Uterus (tissue), 3 donors: ENCODE measurements at regions not wholly inside any gene's neighbourhood (a gene's known extent, or its start where the extent isn't known, plus 50 kb on each side); places are given as distances from the start of the nearest gene placed in this dataset.

Source experiments
- DNase-seq, 2 donors: peaks; one replicate each; pipeline ENCODE4 v3.0.0-alpha.2; 2019 to 2020
- H3K27ac ChIP-seq, 2 donors: fragments of 200-600 bp; sonication (generic); 1 replicate in 1 of 2; 2 replicates in 1 of 2; pipeline ENCODE4 v1.5.1; 2016 to 2018
- H3K27me3 ChIP-seq, 2 donors: fragments of 200-600 bp; sonication (generic); one replicate each; pipeline ENCODE4 v1.5.1; 2018 to 2019; ENCODE audit warnings: control low read depth in 1 of 2
- H3K36me3 ChIP-seq, 2 donors: fragments of 200-600 bp; sonication (generic); one replicate each; pipeline ENCODE4 v1.5.1; 2019; ENCODE audit warnings: control low read depth in 1 of 2
- H3K4me1 ChIP-seq, 2 donors: fragments of 200-600 bp; sonication (generic); one replicate each; pipeline ENCODE4 v1.5.1; 2018 to 2019; ENCODE audit warnings: control low read depth in 1 of 2
- H3K4me3 ChIP-seq, 2 donors: fragments of 200-600 bp; sonication (generic); 1 replicate in 1 of 2; 2 replicates in 1 of 2; pipeline ENCODE4 v1.5.1; 2018 to 2019; ENCODE audit warnings: mild to moderate bottlenecking in 1 of 2
- H3K9me3 ChIP-seq, 2 donors: fragments of 200-600 bp; sonication (generic); one replicate each; pipeline ENCODE4 v1.5.1; 2019; ENCODE audit warnings: control low read depth in 1 of 2
- POLR2A ChIP-seq, 2 donors: fragments of 450-650 bp; IDR thresholded peaks; one replicate each; pipeline ENCODE4 v1.6.1; 2016; ENCODE audit warnings: antibody characterized with exemption in 2 of 2, mild to moderate bottlenecking in 1 of 2, moderate library complexity in 1 of 2
- intact Hi-C: fragments of 100-400 bp; cut with DNase I; formaldehyde crosslinking; loops from one replicate; pipeline ENCODE4 v1.15.1; 2023; ENCODE audit warnings: low total_unique reads
- TF ChIP-seq, protein P1 (sequence below), 4 experiments: fragments of 200-600 bp in 2 of 4; fragments of 450-650 bp in 2 of 4; sonication (generic) in 2 of 4; IDR thresholded peaks; one replicate each; pipeline ENCODE4 v1.5.1; 2016 to 2019; ENCODE audit warnings: antibody characterized with exemption in 4 of 4, mild to moderate bottlenecking in 2 of 4, moderate library complexity in 1 of 4
- donor health status: DM: yes; HTN: yes; CAD: no.

DNA sequence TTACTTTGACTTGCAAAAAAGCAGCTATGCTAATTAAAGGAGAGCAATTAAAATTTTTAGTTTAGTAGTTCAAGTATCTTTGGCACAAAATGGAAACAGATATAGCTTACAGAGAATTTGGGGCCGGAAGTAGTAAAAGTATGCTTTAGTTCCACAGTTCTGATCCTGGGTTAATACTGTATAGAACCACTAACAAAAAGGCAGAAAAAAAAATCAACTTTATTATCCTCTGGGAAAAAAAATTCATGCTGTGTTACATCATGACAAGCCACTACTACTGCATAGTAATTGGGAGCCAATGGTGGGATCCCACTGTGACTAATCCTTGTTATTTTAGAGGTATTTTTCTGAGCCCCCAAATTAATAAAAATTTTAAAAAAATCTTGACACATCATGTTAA, 246.8 kb upstream of the PRDM9 start:
- Histone ChIP-seq H3K27ac (no peak overlapping the region), H3K36me3 (no peaks in the 10 kb centered on the region), H3K4me3 (no peak overlapping the region), H3K27me3 (no peaks in the 10 kb centered on the region), H3K4me1 (no peaks in the 10 kb centered on the region), H3K9me3 (no peaks in the 10 kb centered on the region)
- TF ChIP-seq, protein P1, sequence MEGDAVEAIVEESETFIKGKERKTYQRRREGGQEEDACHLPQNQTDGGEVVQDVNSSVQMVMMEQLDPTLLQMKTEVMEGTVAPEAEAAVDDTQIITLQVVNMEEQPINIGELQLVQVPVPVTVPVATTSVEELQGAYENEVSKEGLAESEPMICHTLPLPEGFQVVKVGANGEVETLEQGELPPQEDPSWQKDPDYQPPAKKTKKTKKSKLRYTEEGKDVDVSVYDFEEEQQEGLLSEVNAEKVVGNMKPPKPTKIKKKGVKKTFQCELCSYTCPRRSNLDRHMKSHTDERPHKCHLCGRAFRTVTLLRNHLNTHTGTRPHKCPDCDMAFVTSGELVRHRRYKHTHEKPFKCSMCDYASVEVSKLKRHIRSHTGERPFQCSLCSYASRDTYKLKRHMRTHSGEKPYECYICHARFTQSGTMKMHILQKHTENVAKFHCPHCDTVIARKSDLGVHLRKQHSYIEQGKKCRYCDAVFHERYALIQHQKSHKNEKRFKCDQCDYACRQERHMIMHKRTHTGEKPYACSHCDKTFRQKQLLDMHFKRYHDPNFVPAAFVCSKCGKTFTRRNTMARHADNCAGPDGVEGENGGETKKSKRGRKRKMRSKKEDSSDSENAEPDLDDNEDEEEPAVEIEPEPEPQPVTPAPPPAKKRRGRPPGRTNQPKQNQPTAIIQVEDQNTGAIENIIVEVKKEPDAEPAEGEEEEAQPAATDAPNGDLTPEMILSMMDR (IDR thresholded peaks at IDR 0.05), result no peak
- no peak for TF ChIP-seq POLR2A (IDR thresholded peaks at IDR 0.05)
- intact Hi-C loops, result no loop called here
- no peak for DNase-seq

DNA sequence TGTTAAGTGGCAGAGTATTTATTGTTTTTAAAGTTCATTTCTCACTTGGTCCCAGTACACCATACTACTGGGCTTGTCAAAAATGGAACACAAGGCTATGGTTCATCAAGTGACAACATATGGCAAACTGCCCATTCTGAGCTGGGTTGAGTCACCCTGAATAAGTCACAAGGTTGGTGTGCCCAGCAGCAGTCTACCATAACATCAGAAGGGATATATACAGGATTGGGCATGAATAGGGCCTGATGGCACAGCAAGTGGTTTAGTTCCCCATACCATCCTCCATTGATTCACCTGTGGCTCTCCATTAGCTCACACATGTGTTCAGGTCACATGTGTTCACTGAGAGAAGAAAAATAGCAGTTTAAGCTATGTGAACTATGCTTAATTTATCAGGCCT, 249.8 kb upstream of the PRDM9 start:
- Histone ChIP-seq H3K9me3 (no peaks in the 10 kb centered on the region), H3K27me3 (no peaks in the 10 kb centered on the region), H3K4me1 (no peaks in the 10 kb centered on the region), H3K36me3 (no peaks in the 10 kb centered on the region), H3K4me3 (no peak overlapping the region), H3K27ac (no peak overlapping the region)
- no peak for DNase-seq
- no peak for TF ChIP-seq POLR2A (IDR thresholded peaks at IDR 0.05)
- TF ChIP-seq, protein P1 (IDR thresholded peaks at IDR 0.05), result no peak
- intact Hi-C loops, result no loop called here

DNA sequence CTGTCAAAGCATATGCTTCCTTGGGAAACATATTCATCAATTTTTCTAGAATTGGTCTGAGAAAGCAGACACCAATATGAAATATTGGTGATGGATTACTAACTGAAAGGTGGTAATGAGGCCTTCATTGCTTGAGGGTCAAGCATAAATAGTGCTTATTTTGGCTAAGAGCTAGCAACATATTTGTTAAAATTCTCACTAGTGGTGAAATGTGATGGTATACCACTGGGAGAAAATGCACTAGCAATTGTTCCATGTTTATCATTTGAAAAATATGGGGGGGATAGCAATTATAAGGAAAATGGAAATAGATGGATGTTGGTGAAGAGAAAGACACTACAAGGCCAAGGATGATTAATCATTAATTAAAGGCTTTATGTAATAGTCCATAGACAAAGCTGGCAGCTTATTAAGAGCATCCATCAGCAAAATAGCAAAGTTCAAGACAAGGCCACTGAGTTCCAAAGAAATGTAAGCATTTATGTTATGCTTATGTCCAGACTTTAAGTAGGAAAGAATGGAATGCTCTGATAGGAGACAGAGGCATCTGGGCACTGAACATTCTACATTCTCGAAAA, 253.7 kb upstream of the PRDM9 start:
- Histone ChIP-seq H3K4me3 (no peak overlapping the region), H3K36me3 (no peaks in the 10 kb centered on the region), H3K9me3 (no peaks in the 10 kb centered on the region), H3K27me3 (no peaks in the 10 kb centered on the region), H3K4me1 (no peaks in the 10 kb centered on the region), H3K27ac (no peak overlapping the region)
- TF ChIP-seq, protein P1 (IDR thresholded peaks at IDR 0.05), result no peak
- intact Hi-C loops, result no loop called here
- DNase-seq, result no peak

DNA sequence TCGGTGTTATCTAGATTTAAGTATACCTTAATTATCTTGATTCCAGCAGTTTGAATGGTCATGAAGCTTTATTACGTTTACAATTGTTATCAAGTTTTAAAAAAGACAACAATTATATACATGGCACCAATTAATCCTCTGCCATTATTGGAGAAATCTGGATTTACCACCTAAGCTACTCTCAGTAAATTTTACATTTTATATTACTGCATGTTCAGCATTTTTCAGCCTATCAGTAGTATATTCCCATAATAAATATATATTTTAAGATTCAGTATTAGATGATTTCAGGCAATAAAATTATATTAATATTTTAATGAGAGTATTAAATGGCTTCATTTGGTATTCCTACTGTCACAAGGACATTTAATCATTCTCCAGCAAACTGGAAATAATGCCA, 264.5 kb upstream of the PRDM9 start:
- intact Hi-C loops, result no loop called here
- H3K27ac ChIP-seq, result no peak overlapping the region
- TF ChIP-seq, protein P1 (IDR thresholded peaks at IDR 0.05), result no peak
- TF ChIP-seq POLR2A (IDR thresholded peaks at IDR 0.05), result no peak

DNA sequence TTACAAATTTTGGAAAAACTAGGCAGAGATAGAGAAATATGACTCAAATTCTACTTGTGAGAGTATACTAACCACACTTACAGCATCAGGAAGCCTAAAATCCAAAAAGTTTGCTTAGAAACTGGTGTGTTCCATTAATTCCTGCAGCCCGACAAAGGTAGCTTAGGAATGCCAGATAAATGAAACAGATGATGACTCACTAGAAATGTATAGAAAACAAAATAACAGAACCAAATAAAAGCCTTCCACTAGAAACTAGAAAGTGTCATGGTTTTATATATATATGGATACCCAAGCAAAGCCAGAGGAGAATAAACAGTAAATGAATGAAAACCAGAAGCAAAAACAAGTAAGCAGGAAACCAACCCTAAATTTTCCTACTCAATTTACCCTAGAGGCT, 272.2 kb upstream of the PRDM9 start:
- Histone ChIP-seq H3K27me3 (no peaks in the 10 kb centered on the region), H3K4me1 (no peaks in the 10 kb centered on the region), H3K36me3 (no peaks in the 10 kb centered on the region), H3K4me3 (no peak overlapping the region), H3K9me3 (no peaks in the 10 kb centered on the region), H3K27ac (no peak overlapping the region)
- DNase-seq, result no peak
- TF ChIP-seq POLR2A (IDR thresholded peaks at IDR 0.05), result no peak
- TF ChIP-seq, protein P1 (IDR thresholded peaks at IDR 0.05), result no peak
- intact Hi-C loops, result no loop called here

More for the DNA sequence above, 264.5 kb upstream of the PRDM9 start:
- no peak for DNase-seq
- Histone ChIP-seq H3K4me3 (no peak overlapping the region), H3K4me1 (no peaks in the 10 kb centered on the region), H3K36me3 (no peaks in the 10 kb centered on the region), H3K27me3 (no peaks in the 10 kb centered on the region), H3K9me3 (no peaks in the 10 kb centered on the region)
